EL (cell line): ENCODE measurements at regions not wholly inside any gene's neighbourhood (a gene's known extent, or its start where the extent isn't known, plus 50 kb on each side); places are given as distances from the start of the nearest gene placed in this dataset.
A peak's percentile ranks its signal among the peaks of the same experiment; 100 is the strongest.
"Not testable (repeated sequence)": the region's sequence is repeated elsewhere in the genome, so short reads cannot be mapped to it uniquely, and the experiment has no call there.

Experiments
- DNase-seq: peaks from one replicate; pipeline ENCODE4 v3.0.0-alpha.2; 2016

- DNase-seq, result no peak
Measured at GRCh38 chr2:12434630-12435098, 282.1 kb upstream of the TRIB2 start.

- DNase-seq, result no peak
Measured at GRCh38 chr2:12435430-12436222, 281.1 kb upstream of the TRIB2 start.

- no peak for DNase-seq
Measured at GRCh38 chr2:12436483-12436882, 280.3 kb upstream of the TRIB2 start.

- no peak for DNase-seq
Measured at GRCh38 chr2:12436935-12437561, 279.7 kb upstream of the TRIB2 start.

GRCh38 chr2:12440731-12441130, 276.0 kb upstream of the TRIB2 start:
- no peak for DNase-seq

GRCh38 chr2:12441750-12442475, 274.8 kb upstream of the TRIB2 start:
- DNase-seq, result no peak

GRCh38 chr2:12442476-12442847, 274.3 kb upstream of the TRIB2 start:
- peak; percentile 19 for DNase-seq

GRCh38 chr2:12448846-12449505, 267.8 kb upstream of the TRIB2 start:
- peak; percentile 20 for DNase-seq

- DNase-seq, result no peak
Measured at GRCh38 chr2:12451726-12452125, 265.0 kb upstream of the TRIB2 start.

GRCh38 chr2:12452185-12452584, 264.6 kb upstream of the TRIB2 start:
- no peak for DNase-seq

- DNase-seq, result no peak
Measured at GRCh38 chr2:12453731-12454130, 263.0 kb upstream of the TRIB2 start.

- DNase-seq, result no peak
Measured at GRCh38 chr2:12455661-12456060, 261.1 kb upstream of the TRIB2 start.

GRCh38 chr2:12456293-12457106, 260.2 kb upstream of the TRIB2 start:
- peak; percentile 95 for DNase-seq

GRCh38 chr2:12457831-12458230, 258.9 kb upstream of the TRIB2 start:
- DNase-seq, result no peak

- no peak for DNase-seq
Measured at GRCh38 chr2:12463189-12463588, 253.5 kb upstream of the TRIB2 start.

GRCh38 chr2:12465631-12466135, 251.1 kb upstream of the TRIB2 start:
- no peak for DNase-seq

GRCh38 chr2:12467303-12467702, 249.4 kb upstream of the TRIB2 start:
- DNase-seq, result no peak

GRCh38 chr2:12469141-12469561, 247.6 kb upstream of the TRIB2 start:
- DNase-seq, result no peak

GRCh38 chr2:12472265-12472664, 244.5 kb upstream of the TRIB2 start:
- DNase-seq, result not testable (repeated sequence)

GRCh38 chr2:12478151-12479064, 238.3 kb upstream of the TRIB2 start:
- no peak for DNase-seq

- DNase-seq, result peak; percentile 6
Measured at GRCh38 chr2:12479065-12479601, 237.6 kb upstream of the TRIB2 start.
